Endothelial cell (in vitro differentiated cells): ENCODE measurements at regions not wholly inside any gene's neighbourhood (a gene's known extent, or its start where the extent isn't known, plus 50 kb on each side); places are given as distances from the start of the nearest gene placed in this dataset.

Experiments
- DNase-seq: peaks from one replicate; pipeline ENCODE4 v3.0.0; 2021; ENCODE audit warnings: low spot score
- H3K27ac Mint-ChIP-seq: one replicate; pipeline ENCODE4 v1.8.0; 2021; ENCODE audit warnings: mixed read lengths, inconsistent platforms; ENCODE audit not compliant: unreplicated experiment
- H3K27me3 Mint-ChIP-seq: one replicate; pipeline ENCODE4 v1.8.0; 2021; ENCODE audit warnings: mild to moderate bottlenecking, moderate library complexity, mixed read lengths, inconsistent platforms; ENCODE audit not compliant: unreplicated experiment
- H3K36me3 Mint-ChIP-seq: one replicate; pipeline ENCODE4 v1.8.0; 2021; ENCODE audit warnings: mild to moderate bottlenecking, low read depth, mixed read lengths, inconsistent platforms; ENCODE audit not compliant: unreplicated experiment
- H3K4me1 Mint-ChIP-seq: one replicate; pipeline ENCODE4 v1.8.0; 2021; ENCODE audit warnings: mild to moderate bottlenecking, mixed read lengths, inconsistent platforms; ENCODE audit not compliant: unreplicated experiment
- H3K4me3 Mint-ChIP-seq: one replicate; pipeline ENCODE4 v1.8.0; 2021; ENCODE audit warnings: mild to moderate bottlenecking, mixed read lengths, inconsistent platforms; ENCODE audit not compliant: unreplicated experiment
- H3K9me3 Mint-ChIP-seq: one replicate; pipeline ENCODE4 v1.8.0; 2021; ENCODE audit warnings: mixed read lengths, inconsistent platforms; ENCODE audit not compliant: unreplicated experiment
- TF ChIP-seq, protein P1 (sequence below): fragments of 200-600 bp; sonication (generic); IDR thresholded peaks from one replicate; pipeline ENCODE4 v1.5.0; 2021; ENCODE audit warnings: antibody characterized with exemption; ENCODE audit not compliant: unreplicated experiment

DNA sequence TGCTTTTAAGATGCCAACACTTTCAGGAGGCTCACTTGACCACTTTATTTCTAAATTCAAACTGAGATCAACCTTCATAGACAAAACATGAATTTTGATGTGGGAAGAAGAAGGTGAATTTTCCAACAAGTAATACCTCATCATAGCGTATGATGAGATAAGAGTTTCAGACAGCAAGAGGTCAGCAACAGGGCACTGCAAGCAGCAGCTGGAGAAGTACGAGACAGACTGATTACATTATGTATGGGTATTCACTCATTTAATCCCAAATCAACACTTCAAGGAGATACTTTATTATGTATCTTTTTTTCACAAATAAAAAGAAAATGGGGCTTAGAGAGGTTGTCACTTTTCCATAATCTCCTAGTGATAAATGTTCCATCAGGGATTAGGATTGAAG, 389.8 kb downstream of the TBC1D4 start:
- no peak overlapping the region for H3K4me3 Mint-ChIP-seq
- no peaks in the 10 kb centered on the region for H3K27me3 Mint-ChIP-seq
- H3K36me3 Mint-ChIP-seq: no peaks in the 10 kb centered on the region
- TF ChIP-seq, protein P1, sequence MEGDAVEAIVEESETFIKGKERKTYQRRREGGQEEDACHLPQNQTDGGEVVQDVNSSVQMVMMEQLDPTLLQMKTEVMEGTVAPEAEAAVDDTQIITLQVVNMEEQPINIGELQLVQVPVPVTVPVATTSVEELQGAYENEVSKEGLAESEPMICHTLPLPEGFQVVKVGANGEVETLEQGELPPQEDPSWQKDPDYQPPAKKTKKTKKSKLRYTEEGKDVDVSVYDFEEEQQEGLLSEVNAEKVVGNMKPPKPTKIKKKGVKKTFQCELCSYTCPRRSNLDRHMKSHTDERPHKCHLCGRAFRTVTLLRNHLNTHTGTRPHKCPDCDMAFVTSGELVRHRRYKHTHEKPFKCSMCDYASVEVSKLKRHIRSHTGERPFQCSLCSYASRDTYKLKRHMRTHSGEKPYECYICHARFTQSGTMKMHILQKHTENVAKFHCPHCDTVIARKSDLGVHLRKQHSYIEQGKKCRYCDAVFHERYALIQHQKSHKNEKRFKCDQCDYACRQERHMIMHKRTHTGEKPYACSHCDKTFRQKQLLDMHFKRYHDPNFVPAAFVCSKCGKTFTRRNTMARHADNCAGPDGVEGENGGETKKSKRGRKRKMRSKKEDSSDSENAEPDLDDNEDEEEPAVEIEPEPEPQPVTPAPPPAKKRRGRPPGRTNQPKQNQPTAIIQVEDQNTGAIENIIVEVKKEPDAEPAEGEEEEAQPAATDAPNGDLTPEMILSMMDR: no peak
- DNase-seq: no peak
- no peaks in the 10 kb centered on the region for H3K9me3 Mint-ChIP-seq
- no peak overlapping the region for H3K27ac Mint-ChIP-seq
- peaks cover 7% of the 10 kb centered on the region for H3K4me1 Mint-ChIP-seq

- no peak overlapping the region for H3K27ac Mint-ChIP-seq
- TF ChIP-seq, protein P1: no peak
- DNase-seq: no peak
- H3K9me3 Mint-ChIP-seq: no peaks in the 10 kb centered on the region
- no peak overlapping the region for H3K4me3 Mint-ChIP-seq
- peaks cover 7% of the 10 kb centered on the region for H3K4me1 Mint-ChIP-seq
- no peaks in the 10 kb centered on the region for H3K36me3 Mint-ChIP-seq
- H3K27me3 Mint-ChIP-seq: no peaks in the 10 kb centered on the region
Observed at GRCh38 chr13:75091718-75092117, 390.3 kb downstream of the TBC1D4 start.

GRCh38 chr13:75090872-75091615, 390.9 kb downstream of the TBC1D4 start:
- H3K27ac Mint-ChIP-seq: no peak overlapping the region
- DNase-seq: no peak
- TF ChIP-seq, protein P1: no peak
- H3K36me3 Mint-ChIP-seq: no peaks in the 10 kb centered on the region
- H3K4me3 Mint-ChIP-seq: no peak overlapping the region
- no peaks in the 10 kb centered on the region for H3K9me3 Mint-ChIP-seq
- H3K27me3 Mint-ChIP-seq: no peaks in the 10 kb centered on the region
- peaks cover 7% of the 10 kb centered on the region for H3K4me1 Mint-ChIP-seq

DNA sequence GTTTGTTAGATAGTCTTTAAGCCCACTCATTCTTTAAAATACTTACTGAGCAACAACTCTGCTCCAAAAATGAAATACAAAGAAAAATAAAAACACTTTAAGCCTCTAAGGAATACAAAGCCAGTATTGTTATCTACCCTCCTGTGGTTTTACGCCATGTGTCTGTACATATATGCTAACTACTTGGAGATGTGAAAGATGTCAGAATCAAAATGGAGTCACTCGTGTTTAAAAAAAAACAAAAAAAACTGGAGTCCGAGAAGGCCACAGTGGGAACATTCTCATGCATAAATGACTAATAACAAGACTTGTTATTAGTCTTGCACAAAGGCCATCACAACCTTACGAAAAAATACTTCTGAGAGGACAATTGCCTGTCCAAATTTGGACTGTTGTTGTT, 393.1 kb downstream of the TBC1D4 start:
- H3K4me3 Mint-ChIP-seq: no peak overlapping the region
- peaks cover 7% of the 10 kb centered on the region for H3K4me1 Mint-ChIP-seq
- DNase-seq: no peak
- H3K27ac Mint-ChIP-seq: no peak overlapping the region
- H3K9me3 Mint-ChIP-seq: no peaks in the 10 kb centered on the region
- H3K27me3 Mint-ChIP-seq: no peaks in the 10 kb centered on the region
- TF ChIP-seq, protein P1: no peak
- H3K36me3 Mint-ChIP-seq: no peaks in the 10 kb centered on the region

- Mint-ChIP-seq H3K27me3 (no peaks in the 10 kb centered on the region), H3K9me3 (no peaks in the 10 kb centered on the region), H3K36me3 (no peaks in the 10 kb centered on the region), H3K4me1 (peaks cover 3% of the 10 kb centered on the region), H3K4me3 (no peak overlapping the region), H3K27ac (no peak overlapping the region)
- no peak for DNase-seq
- TF ChIP-seq, protein P1: no peak
Observed at GRCh38 chr13:75079226-75079625, 402.7 kb downstream of the TBC1D4 start.
